ENCODE measurements at regions not wholly inside any gene's neighbourhood (a gene's known extent, or its start where the extent isn't known, plus 50 kb on each side); places are given as distances from the start of the nearest gene placed in this dataset.

- Mint-ChIP-seq H3K4me3 (no peak overlapping the region), H3K9me3 (peaks cover 0 to 3% of the 10 kb centered on the region in 2 experiments; a peak in 1 of 5 replicates), H3K36me3 (ENCODE audit: insufficient read depth in 1 of 3, low read depth in 3 of 3) (no peaks in the 10 kb centered on the region), H3K4me1 (no peaks in the 10 kb centered on the region), H3K27ac (no peak overlapping the region), H3K27me3 (ENCODE audit: low read depth) (no peaks in the 10 kb centered on the region)
- H3K23ac ChIP-seq (ENCODE audit: insufficient read length, low read depth, low read length): no peak overlapping the region
- H2AK5ac ChIP-seq (ENCODE audit: insufficient read length, low read length): no peak overlapping the region
- no peak overlapping the region for H3K14ac ChIP-seq (ENCODE audit: insufficient read depth, low read length)
- no peaks in the 10 kb centered on the region for H3K27me3 ChIP-seq (ENCODE audit: insufficient read depth, low read length)
- H3K56ac ChIP-seq (ENCODE audit: insufficient read length, low read depth, low read length): no peak overlapping the region
- H4K5ac ChIP-seq (ENCODE audit: insufficient read length, low read depth, low read length): no peak overlapping the region
- WGBS (ENCODE audit: extremely low coverage, insufficient read length, low lambda C conversion rate): no CpG with 5 or more reads among the region's 3 CpGs
- H2AFZ ChIP-seq (ENCODE audit: low read length): no peak overlapping the region
- H2BK15ac ChIP-seq (ENCODE audit: low read depth, low read length): no peak overlapping the region
- no peak overlapping the region for H2BK5ac ChIP-seq (ENCODE audit: insufficient read length, low read length)
- no peaks in the 10 kb centered on the region for H3K4me1 ChIP-seq (ENCODE audit: insufficient read depth, low read length)
- H3K4me2 ChIP-seq (ENCODE audit: insufficient read depth, insufficient read length, low read length): no peak overlapping the region
- H2BK12ac ChIP-seq (ENCODE audit: insufficient read length, low read depth, low read length): no peak overlapping the region
- H4K91ac ChIP-seq (ENCODE audit: insufficient read length, low read depth, low read length): no peak overlapping the region
- no peaks in the 10 kb centered on the region for H3K23me2 ChIP-seq (ENCODE audit: insufficient read length, low read depth, low read length, poor library complexity, severe bottlenecking)
- no peak overlapping the region for H3K4ac ChIP-seq (ENCODE audit: low read depth, low read length)
- H3K18ac ChIP-seq (ENCODE audit: insufficient read length, low read depth, low read length): no peak overlapping the region
- no peaks in the 10 kb centered on the region for H3K9me3 ChIP-seq (ENCODE audit: control insufficient read depth, low read depth, low read length)
- H4K8ac ChIP-seq (replicated peaks; ENCODE audit: insufficient read length, low read depth, low read length): no peak overlapping the region
- DNase-seq: no peak
- no peak overlapping the region for H3K9ac ChIP-seq (ENCODE audit: extremely low read depth, insufficient read length, low read length)
- H4K20me1 ChIP-seq (ENCODE audit: control insufficient read depth, insufficient read depth, insufficient read length): no peaks in the 10 kb centered on the region
- H3K79me2 ChIP-seq (ENCODE audit: insufficient read depth, low read length): no peaks in the 10 kb centered on the region
- H2BK20ac ChIP-seq (ENCODE audit: low read depth, low read length, poor library complexity, severe bottlenecking): no peak overlapping the region
- H2BK120ac ChIP-seq (ENCODE audit: low read depth, low read length, poor library complexity, severe bottlenecking): no peak overlapping the region
- H3T11ph ChIP-seq (ENCODE audit: low read length): no peak overlapping the region
- no peaks in the 10 kb centered on the region for H3K79me1 ChIP-seq (ENCODE audit: insufficient read depth, low read depth, low read length, poor library complexity, severe bottlenecking)
- H3K27ac ChIP-seq (ENCODE audit: insufficient read length, low read depth, low read length): no peak overlapping the region
- TF ChIP-seq CTCF (conservative IDR thresholded peaks at IDR 0.05): no peak
Measured at GRCh38 chr11:38646382-38646781, 2048.3 kb upstream of the RAG2 start.
